ENCODE measurements at regions not wholly inside any gene's neighbourhood (a gene's known extent, or its start where the extent isn't known, plus 50 kb on each side); places are given as distances from the start of the nearest gene placed in this dataset.

DNA sequence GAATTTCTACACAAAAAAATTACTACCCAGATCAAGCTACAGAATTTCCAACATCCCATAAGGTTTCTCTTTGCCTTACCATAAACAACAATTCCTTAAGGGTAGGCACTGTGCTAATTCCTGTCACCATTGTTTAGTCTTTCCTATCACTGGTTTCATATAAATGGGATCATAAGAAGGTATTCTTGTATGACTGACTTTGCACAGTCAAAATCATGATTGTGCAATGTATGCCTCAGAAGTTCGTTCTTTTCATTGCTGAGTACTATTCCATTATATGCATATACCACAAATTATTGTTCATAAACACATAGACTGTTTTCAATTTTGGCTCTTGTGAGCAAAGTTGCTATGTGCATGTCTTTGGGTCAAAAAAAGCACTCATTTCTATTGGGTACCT is 611.6 kb upstream of the CADM1 start:
- DNase-seq (ENCODE audit: low read depth in 2 of 2): no peak

DNA sequence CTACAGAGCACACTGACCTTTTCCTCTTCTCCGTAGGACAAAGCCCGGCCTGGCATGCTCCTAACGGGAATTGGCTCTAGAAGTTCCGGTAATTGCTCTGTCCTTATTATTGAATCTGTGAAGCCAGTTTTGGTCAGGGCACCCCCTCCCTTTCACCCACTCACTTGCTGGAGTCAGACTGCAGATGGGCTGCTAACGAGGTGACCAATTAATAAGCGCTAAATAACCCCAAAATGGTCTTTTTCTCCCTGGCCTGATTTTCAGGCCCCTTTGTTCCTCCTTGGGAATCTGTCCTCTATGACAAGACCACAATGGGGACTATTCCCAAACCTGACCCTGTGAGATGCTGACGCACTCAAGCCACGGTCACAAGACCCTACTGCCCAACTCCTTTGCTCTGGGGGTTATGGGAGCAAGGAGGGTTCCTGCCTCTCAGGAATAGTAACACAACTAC is 610.0 kb upstream of the CADM1 start:
- DNase-seq (ENCODE audit: low read depth in 2 of 2): no peak

DNA sequence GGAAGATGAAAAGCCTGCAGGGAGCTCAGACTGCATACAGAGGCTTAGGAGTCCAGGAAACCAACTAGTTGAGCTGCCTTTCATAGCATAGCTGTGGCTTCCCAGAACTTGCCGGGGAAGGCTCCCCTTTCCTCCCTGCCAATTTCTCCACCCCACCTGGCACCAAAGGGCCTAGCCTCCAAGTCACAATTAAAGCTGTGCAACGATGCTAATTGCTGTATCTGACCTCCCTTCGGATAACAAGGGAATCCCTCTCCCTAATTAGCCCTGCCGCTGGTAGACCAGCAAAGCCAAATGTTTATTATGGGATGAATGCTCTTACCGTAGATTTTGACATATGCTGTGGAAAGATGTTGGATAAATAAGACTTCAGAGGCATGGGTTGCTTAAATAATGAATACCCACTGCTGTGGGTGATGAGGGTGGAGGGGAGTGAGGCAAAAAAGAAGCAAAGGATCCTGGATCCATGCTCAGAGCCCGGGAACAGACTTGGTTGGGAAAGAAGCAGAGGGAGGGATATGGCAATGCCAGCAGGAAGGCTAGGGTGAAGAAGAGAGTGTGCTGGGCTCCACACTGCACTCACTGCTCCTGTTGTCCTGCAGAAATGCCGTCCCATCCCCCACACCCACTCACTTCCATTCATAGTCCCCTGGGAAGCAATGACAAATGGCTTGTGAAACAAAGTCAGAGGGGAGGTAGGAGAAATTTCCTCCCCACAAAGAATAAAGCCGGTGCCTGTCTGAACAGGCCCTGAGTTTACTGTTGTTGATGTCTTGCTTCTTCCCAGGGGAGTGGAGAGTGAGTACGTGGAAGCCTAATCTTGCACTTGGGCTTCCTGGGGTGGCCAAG is 608.1 kb upstream of the CADM1 start:
- DNase-seq (ENCODE audit: low read depth in 2 of 2): no peak

DNA sequence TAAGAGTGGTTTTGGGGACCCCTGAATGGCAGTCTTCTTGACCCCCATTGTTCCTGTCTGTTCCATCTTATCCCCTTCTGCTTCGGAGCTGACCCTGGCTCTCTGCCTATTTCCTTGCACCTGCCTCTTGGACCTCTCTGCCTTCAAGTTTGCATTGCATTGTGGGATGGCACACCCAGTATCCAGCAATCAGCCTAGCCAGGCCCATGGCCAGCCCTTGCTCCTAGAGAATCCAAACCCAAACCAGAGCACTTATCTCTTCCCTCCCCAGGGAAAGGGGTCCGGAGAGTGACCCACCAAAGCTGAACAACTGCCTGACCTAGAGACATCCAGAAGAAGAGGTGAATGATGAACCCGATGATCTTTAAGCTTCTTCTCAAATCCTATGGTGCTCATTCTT is 607.3 kb upstream of the CADM1 start:
- DNase-seq (ENCODE audit: low read depth in 2 of 2): no peak

DNA sequence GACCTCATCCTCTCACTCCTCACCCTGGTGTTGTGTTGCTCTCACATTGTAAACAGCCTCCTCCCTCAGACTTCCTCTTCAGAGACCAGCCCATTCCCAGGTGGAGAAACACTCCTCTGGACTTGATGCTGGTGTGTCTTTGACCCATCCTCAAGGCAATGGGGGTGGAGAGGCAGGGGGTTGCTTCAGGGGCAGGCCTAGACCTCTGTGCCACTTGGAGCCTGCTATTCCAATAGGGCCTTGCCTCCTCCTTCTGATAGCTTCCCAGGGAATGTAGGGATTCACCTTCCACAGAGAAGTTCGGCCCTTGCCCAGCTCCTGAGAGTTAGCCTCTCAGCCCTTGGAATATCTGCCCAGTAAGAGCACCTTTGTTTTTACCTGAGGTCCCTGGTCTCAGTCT is 606.6 kb upstream of the CADM1 start:
- DNase-seq (ENCODE audit: low read depth in 2 of 2): no peak

DNA sequence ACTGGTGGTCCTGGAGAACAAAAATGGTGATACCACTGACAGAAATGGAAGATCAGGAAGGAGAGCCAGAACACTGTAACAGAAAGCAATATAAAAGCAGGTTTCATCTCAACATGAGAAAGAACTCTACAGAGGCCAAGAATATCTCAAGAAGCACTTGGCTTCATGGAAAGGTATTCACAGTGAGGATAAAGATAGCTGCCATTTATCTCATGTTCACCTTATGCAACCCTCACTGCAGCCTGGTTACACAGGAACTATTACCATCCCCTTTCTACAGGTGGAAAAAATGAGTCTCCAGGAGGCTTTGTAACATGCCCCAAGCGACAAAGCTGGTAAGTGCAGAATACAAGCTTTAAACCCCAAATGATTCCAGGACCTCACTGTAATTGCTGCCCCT is 606.1 kb upstream of the CADM1 start:
- DNase-seq (ENCODE audit: low read depth in 2 of 2): no peak

DNA sequence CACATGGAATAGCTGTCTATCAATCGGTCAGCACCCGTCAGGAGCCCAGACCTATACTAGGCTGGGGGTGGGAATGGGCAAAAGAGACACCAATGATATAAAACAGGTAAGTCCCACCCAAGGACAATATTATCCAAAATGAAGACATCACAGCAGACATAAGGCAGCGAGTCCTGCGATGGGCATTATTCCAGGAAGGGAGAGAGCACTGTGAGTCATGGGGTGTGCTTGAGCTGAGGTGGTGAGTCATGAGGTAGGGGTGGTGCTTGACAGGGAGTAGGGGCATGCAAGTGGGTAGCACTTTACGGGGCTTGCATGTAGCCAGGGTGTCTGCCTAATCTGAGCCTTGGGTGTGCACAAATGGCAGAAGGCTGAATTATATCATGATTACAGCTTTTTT is 605.0 kb upstream of the CADM1 start:
- DNase-seq (ENCODE audit: low read depth in 2 of 2): no peak

DNA sequence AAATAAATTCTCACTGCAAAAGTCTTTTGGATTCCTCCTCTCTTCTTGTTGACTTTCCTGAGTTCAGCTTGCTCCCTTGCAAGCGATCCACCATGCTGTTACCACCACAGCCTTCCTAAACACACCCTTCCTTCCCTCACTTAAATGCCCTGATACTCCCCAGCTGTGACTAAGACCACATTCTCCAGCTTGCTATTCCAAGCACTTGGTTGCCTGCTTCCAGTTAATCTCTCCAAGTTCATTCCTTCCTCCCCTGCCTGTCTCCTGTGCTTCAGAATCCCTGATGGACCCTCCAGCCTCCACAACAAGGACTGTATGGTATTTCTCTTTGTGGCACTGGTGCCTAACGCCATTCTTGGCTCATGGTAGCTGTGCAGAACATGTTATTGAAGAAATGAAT is 603.9 kb upstream of the CADM1 start:
- no peak for DNase-seq (ENCODE audit: low read depth in 2 of 2)

DNA sequence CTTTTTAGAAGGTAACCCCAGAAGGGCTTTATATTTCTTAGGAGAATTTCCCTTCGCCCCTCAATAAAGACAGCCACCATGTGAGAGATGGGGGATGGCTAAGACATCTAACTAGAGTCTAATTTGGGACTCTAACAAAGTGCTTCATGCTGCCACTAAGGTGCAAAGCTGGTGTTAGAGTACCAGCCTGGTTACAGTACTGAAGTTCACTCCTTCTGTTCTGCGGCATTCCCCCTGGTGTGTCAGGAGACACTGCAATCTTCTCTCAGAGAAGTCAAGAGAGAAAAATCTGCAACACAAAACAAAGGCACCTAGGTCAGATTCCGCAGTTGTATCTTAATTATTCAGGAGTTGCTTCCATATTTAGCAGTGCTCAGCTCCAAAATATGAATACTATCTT is 603.0 kb upstream of the CADM1 start:
- no peak for DNase-seq (ENCODE audit: low read depth in 2 of 2)

DNA sequence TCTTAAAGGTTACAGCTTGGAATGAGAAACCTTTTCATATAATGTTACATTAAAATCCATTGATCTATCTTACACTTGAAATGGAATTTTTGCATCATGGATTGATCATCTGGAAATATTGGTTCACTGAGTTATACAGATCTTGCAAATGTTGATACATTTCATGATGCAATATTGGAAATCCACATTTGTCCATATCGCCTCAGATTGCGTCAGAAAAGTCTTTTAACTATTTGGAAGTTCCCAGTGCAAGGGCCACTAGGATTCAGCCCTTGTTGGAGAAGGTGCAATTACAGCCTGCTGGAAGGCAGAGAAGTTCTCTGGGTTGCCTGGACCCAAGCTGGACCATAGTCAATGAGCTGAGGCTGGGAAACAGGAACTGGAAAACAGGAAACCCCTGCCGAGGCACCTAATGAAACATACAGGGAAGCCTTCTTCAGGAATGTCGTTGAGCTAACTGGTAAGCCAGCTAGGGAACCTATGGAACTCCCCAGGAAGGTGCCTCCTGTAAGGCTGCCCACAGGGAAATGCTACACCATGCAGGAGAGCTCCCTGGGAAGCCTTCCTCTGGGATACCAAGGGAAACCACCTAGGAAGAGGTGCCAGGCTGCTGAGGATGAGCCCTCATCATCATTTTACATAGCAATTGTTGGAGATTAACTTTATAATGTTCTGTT is 600.4 kb upstream of the CADM1 start:
- DNase-seq (ENCODE audit: low read depth in 2 of 2): no peak

DNA sequence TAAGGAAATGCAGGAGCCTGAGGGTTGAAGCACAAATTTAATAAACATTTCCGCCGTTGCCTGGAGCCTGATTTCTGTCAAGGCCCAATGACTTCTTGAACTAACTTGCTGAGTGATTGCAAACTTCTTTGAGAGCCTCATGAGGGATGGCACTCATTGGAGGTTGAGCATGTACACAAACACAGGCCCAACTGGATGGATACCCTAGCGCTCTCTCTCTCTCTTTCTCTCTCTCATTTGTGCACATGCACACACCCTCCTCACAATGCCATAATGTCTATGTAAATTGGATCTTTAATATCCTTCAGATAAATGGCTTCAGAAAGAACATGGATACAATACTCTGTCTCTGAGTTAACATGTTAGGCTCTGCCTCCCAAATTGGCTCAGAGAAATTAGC is 597.7 kb upstream of the CADM1 start:
- no peak for DNase-seq (ENCODE audit: low read depth in 2 of 2)

DNA sequence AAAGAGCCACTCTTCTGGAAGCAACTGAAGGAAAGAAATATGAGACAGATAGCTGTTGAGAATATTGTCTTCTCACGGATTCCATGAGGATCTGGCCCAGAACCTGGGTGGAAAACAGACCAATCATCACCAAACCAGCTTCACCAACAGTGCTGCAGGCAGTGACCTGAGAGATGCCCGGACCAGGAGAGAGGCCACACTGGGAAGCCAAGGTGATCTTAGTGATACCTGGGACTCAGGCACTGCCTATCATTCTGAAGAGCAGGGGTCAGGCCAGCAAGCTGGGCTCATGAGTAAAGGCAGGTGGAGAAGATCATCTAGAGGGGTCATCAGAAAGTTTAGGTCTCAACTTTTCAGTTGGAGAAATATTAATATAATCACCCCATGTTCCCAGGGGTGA is 595.8 kb upstream of the CADM1 start:
- DNase-seq (ENCODE audit: low read depth in 2 of 2): no peak

DNA sequence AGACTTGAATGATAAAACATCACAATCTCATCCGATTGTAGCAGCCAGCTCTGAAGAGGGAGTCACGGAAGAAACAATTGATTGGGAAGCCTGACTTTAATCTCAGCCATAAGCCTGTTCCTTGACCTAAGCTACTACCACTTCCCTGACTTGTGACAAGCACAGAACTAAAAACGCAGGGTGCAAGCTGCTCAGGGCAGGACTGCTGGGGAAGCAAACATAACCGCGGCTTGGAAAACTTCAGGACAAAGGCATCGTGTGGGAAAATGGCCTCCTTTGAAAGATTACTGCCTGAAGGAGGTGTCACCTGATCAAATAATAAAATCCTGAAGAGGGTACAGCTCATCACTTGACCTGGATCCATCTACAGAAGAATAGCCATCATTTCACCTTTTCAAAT is 595.3 kb upstream of the CADM1 start:
- no peak for DNase-seq (ENCODE audit: low read depth in 2 of 2)

DNA sequence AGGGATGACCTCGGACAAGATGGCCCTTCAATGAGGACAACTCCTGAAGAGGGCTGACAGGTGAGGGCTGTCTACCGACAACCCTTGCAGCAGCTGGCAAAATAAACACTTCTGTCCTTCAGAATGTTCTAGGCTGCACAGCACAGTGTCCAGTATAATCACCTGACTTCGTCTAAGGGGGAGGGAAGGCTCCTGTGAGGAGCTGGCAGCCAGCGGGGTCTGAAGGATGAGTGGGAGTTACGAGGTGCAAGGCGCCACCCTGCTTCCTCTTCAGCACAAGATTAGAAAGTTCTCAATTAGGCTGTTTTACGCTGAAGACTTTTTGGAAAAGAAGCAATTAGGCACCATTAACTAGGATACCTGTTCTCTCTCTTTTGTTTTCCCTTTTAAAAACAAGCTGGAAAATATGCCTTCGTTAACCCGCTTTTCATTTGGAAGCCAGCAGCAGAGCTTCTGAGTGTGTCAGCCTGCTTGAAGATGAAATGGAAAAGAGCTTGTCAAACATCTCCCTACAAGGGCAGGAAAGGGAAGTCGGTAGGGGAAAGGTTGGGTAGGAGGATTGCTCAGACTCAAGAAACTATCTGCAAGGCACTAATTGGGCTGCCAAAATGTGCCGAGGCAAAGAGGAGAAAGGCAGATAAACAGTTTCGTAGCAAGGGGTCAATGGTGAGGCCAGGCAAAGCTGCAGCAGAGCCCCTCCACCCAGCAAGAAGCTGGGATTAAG is 592.2 kb upstream of the CADM1 start:
- DNase-seq (ENCODE audit: low read depth in 2 of 2): no peak

DNA sequence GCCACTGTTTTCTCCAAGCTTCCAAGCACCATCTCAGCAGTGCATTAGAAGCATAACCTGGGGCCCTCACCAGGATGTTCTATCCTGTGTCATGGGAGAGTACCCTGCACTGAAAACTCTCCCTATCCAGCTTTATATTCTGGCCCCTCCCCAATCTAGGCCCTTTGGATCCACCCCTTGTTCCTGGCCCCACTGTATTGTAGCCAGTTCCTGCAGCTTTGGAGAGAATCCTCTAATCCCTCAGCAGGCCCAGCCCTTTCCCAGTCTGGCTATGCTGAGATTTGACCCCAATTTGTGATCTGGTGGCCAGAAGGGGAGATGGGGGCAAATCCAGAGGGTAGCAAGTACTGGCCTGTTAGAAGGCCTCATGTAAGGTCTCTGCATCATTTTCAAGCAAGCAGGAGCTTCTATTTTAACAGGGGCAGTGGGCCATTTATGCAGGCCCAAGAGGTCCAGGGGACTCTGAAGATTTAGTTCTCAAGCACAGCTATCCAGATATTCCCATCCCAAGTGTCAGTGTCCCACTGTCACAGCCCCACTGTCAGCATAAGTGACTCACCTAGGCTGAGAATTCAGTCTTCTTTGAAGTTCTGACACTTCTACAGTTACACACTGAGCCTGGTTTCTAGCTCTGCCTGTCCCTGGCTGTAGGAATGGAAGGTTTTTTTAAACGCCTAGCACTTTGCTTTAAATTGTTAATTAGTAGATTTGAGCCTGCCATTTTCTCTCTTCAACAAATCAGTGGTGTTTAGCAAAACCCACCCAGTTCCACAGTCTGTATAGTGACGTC is 589.5 kb upstream of the CADM1 start:
- DNase-seq (ENCODE audit: low read depth in 2 of 2): no peak

DNA sequence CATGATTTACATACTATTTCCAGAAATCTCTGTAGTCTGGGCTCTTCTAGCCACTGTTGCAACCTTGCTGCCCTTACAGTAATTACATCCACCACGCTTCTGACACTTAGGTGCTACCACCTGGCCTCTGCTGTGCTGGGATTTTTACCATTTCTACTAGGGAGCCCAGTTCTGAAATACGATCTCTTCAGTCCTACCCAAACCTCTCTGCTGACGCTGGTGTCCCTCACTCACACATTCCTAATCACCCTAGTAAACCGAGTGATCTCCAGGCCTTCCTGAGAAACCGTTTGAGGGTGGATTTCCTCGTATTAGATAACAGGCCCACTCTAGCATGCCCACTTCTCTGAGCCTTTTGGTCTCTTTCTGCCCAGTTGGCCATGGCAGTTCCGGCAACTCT is 588.9 kb upstream of the CADM1 start:
- no peak for DNase-seq (ENCODE audit: low read depth in 2 of 2)

DNA sequence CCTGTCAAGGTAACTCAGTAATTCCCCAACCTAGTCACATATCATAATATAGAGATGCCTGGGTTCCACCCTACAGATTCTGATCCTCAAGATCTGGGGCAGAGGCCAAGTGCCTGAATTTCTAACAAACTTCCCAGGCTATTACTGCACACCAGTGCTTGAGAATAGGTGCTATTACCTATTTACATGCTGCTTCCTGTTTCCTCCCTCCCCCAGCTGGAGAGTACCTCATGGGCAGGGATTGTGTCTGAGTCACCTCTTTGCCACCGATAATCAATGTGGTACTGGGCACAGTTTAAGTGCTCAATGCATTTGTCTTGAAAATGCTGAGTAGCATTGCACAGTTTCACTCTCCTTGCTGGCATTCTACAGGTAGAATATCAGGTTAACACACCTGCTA is 582.2 kb upstream of the CADM1 start:
- DNase-seq (ENCODE audit: low read depth in 2 of 2): no peak

DNA sequence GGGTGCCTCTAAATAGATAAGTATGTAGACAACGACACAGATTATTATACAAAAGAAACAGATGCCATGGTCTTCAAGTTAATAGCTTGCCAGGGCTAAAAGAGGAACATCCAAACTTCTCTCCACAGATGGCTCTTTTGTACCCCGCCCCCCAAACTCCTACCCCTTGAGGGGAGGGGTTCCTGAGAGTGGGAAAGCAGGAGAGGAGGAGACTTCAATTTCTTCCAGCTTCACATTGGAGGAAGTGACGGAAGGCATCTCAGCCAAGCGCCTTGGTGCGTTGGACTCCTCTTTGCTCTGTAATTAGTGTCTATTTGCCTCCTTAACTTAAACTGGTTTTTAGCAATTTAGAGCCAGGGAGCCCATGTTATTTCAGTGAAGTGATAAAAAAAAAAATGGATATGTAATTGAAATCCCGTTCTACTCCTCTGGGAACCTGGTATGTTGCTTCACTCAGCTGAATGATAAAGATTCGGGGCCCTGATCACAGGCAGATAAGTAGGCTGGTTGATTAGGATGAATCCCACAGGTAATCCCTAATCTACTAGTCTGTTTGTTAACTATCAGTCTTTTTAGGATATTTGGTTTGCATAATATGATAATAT is 580.9 kb upstream of the CADM1 start:
- DNase-seq (ENCODE audit: low read depth in 2 of 2): no peak

DNA sequence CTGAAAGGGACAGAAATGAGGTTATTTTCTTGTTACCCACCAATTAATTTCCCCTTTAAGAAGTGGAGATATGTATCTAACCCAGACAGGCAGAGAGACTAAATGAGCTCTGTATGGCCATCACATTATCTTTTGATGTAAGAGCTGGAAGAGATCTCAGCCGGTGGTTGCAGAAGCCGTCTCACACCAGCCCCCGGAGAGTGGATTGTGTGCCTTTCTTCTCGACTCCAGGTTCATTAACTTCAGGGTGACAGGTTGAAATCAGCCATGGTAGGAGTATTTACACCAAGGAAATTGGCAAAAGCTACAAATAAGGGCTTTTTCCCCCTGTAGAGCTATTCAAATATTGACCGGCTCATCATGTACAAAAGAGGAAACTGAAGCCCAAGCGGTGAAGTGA is 580.3 kb upstream of the CADM1 start:
- DNase-seq (ENCODE audit: low read depth in 2 of 2): no peak

DNA sequence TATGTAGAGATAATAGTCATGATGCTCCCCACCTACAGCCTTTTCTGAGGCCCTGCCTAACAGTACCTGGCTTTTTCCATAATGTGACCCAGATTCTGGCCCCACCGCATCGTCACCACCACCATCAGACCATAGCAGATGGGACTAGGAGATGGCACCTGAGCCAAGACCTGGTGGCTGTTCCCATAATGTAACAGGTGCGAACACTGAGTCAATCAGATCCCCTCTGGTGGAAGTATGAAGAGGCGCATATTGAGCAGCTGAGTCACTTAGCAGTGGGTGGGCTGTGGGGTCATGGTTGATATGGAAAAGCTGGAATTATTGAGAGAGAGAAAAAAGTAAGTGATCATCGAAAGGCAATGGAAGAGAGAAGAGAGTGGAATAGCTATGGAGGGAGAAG is 578.0 kb upstream of the CADM1 start:
- no peak for DNase-seq (ENCODE audit: low read depth in 2 of 2)

DNA sequence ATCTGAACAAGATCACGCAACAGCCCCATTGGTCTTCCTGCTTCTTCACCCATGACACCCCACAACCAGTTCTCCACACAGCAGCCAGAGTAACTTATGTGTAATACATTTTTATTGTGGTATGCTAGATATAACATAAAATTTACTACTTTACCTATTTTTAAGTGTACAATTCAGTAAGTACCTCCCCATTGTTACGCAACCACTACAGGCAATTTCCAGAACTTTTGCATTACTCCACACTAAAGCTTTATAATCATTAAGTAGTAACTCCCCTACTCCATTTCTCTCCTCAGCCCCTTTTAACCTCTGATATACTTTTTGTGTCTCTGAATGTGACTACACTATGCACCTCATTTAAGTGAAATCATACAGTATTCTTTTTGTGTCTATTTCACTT is 575.4 kb upstream of the CADM1 start:
- DNase-seq (ENCODE audit: low read depth in 2 of 2): no peak
